ENCODE measurements at regions not wholly inside any gene's neighbourhood (a gene's known extent, or its start where the extent isn't known, plus 50 kb on each side); places are given as distances from the start of the nearest gene placed in this dataset.
"Not testable (repeated sequence)": the region's sequence is repeated elsewhere in the genome, so short reads cannot be mapped to it uniquely, and the experiment has no call there.

- DNase-seq (ENCODE audit: low spot score in 2 of 2), result no peak
- FAIRE-seq, result no peak
Measured at GRCh38 chr7:106457678-106458077, 172.9 kb upstream of the NAMPT start.

GRCh38 chr7:106456329-106456728 lies 171.5 kb upstream of the NAMPT start:
- FAIRE-seq (no peak), DNase-seq (ENCODE audit: low spot score in 2 of 2) (no peak)

DNA sequence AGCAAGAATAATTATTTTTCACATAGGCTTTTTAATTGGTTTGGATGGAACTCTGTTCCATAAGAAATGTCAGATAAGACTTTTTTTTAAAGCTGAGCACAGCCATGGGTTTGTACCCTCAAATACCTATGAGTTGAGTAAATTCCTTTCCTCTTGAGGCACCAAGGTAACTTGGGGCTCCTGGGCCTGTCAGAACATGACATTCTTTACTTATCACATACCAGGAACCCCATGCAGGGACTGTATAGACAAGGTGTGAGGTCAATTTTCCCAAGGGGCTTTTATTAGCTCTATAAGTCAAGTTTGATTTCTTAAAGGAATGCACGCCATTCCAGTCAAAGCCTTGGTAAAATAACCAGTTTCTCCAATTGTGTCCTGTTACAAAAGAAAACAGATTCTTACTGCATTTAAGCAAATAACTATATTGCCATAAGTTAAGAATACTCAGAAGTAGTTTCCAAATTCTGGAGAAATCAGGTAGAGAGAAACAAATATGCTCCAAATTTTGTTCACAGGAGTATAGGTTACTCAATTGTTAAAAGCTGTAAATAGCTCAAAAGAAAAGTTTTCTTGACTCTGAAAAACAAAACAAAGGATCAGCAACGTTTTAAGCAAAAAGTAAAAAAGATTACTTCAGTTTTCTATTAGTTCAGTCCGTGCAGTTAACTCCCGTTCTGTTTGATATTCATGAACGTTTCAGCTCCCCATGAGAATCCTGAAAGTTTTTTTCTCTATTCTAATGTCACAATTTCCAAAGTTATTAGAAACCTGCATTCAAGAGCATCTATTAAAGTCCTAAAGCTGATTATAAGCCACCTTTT lies 167.5 kb upstream of the NAMPT start:
- no peak for FAIRE-seq

DNA sequence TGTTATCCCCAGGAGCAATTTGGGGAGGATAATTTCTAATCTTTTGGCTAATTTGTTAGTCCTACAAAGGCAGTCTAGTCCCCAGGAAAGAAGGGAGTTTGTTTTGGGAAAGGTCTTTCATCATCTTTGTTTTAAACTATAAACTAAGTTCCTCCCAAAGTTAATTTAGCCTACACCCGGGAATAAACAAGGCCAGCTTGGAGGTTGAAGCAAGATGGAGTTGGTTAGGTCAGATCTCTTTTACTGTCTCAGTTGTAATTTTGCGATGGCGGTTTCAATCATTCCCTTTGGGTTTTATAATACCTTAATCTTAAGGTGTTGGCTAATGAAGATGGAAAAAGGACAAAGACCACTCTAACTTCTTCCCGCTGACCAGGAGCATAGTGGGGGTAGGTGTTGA lies 166.4 kb upstream of the NAMPT start:
- no peak for DNase-seq (ENCODE audit: low spot score in 2 of 2)
- no peak for FAIRE-seq

More for the DNA sequence above, 167.5 kb upstream of the NAMPT start:
- DNase-seq (ENCODE audit: low spot score in 2 of 2), result no peak

GRCh38 chr7:106450716-106451115 lies 165.9 kb upstream of the NAMPT start:
- DNase-seq (ENCODE audit: low spot score in 2 of 2) (no peak), FAIRE-seq (no peak)

- DNase-seq (ENCODE audit: low spot score in 2 of 2) (no peak), FAIRE-seq (no peak)
Measured at GRCh38 chr7:106448992-106449859, 164.4 kb upstream of the NAMPT start.

- FAIRE-seq (no peak), DNase-seq (ENCODE audit: low spot score in 2 of 2) (no peak)
Measured at GRCh38 chr7:106448346-106448991, 163.7 kb upstream of the NAMPT start.

- no peak for DNase-seq (ENCODE audit: low spot score in 2 of 2)
- no peak for FAIRE-seq
Measured at GRCh38 chr7:106447318-106447847, 162.6 kb upstream of the NAMPT start.

DNA sequence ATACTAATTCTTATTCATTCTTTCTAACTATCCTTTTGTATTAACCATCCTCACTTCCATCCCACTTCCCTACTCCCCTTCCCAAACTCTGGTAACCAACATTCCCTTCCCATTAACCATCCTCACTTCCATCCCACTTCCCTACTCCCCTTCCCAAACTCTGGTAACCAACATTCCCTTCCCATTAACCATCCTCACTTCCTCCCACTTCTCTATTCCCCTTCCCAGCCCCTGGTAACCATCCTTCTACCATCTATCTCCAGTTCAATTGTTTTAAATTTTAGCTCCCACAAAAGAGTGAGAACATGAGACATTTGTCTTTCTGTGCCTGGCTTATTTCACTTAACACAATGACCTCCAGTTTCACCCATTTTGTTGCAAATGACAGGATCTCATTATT lies 160.6 kb upstream of the NAMPT start:
- DNase-seq (ENCODE audit: low spot score in 2 of 2); FAIRE-seq: not testable (repeated sequence)

DNA sequence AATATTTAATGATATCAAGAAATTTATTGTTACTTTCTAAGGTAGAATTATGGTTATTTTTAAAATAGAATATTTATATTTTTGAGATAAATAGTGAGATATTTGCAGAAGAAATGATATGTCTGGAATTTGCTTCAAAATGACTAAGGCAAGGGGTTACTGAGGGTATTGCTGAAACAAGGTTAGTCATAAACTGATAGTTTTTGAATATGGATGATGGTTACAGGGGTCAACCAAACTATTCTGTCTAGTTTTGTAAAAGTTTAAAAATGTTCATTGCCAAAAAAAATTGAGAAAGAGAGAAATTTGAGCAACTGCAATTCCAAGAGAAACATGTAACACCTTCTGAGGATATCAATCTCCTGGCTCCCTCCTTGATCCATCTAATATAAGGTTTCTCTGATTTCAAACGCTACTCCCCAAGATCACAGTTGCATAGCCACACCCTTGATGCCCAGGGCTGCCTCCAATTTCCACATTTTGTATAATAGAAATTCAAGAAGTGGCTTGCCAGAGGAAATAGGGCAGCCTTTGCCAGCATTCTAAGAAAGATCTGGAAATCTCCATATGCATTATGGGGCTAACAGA lies 159.4 kb upstream of the NAMPT start:
- peak; percentile 70 for FAIRE-seq
- DNase-seq (ENCODE audit: low spot score in 2 of 2), result no peak

DNA sequence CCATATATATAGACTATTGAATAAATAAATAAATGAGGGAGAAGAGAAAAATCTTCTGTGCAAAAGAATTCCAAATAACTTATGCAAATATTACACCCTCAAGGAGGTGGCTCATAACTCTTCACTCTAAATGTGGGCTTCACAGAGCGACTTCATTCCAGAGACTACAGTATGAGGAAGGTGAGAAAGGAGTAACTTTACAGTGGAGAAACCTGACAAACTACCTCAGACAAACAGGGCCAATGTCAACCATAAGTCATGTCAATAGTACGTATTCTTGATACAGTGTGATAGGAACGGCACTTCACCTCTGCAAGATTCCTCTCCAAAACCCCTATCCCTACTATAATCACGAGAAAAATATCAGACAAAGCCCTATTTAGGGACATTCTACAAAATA lies 158.4 kb upstream of the NAMPT start:
- DNase-seq (ENCODE audit: low spot score in 2 of 2) (no peak), FAIRE-seq (no peak)

- FAIRE-seq (no peak), DNase-seq (ENCODE audit: low spot score in 2 of 2) (no peak)
Measured at GRCh38 chr7:106442476-106442875, 157.7 kb upstream of the NAMPT start.

DNA sequence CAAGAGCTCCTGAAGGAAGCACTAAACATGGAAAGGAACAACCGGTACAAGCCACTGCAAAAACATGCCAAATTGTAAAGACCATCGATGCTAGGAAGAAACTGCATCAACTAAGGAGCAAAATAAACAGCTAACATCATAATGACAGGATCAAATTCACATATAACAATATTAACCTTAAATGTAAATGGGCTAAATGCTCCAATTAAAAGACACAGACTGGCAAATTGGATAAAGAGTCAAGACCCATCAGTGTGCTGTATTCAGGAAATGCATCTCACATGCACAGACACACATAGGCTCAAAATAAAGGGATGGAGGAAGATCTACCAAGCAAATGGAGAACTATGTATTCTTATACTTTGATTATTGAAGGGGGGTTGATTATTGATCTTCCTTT lies 156.6 kb upstream of the NAMPT start:
- not testable (repeated sequence) for DNase-seq (ENCODE audit: low spot score in 2 of 2); FAIRE-seq

GRCh38 chr7:106436933-106437332 lies 152.2 kb upstream of the NAMPT start:
- not testable (repeated sequence) for FAIRE-seq; DNase-seq (ENCODE audit: low spot score in 2 of 2)

DNA sequence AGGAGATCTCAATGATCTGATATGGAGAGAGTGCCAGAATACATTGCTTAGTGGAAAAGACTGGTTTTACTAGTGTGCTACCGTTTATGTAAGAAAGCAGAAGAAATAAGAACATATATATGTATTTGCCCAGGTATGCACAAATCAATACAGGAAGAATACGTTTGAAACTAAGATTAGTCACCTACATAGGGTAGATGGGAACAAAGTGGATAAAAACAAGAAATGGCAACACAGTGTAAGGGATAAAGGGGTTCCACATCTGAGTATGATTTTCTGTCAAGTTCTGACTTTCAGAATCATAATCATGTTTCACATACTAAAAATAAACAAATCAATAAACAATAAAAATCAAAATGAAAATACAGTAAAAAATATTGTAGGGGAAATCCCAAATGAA lies 148.6 kb upstream of the NAMPT start:
- peak; percentile 48 for FAIRE-seq
- no peak for DNase-seq (ENCODE audit: low spot score in 2 of 2)

DNA sequence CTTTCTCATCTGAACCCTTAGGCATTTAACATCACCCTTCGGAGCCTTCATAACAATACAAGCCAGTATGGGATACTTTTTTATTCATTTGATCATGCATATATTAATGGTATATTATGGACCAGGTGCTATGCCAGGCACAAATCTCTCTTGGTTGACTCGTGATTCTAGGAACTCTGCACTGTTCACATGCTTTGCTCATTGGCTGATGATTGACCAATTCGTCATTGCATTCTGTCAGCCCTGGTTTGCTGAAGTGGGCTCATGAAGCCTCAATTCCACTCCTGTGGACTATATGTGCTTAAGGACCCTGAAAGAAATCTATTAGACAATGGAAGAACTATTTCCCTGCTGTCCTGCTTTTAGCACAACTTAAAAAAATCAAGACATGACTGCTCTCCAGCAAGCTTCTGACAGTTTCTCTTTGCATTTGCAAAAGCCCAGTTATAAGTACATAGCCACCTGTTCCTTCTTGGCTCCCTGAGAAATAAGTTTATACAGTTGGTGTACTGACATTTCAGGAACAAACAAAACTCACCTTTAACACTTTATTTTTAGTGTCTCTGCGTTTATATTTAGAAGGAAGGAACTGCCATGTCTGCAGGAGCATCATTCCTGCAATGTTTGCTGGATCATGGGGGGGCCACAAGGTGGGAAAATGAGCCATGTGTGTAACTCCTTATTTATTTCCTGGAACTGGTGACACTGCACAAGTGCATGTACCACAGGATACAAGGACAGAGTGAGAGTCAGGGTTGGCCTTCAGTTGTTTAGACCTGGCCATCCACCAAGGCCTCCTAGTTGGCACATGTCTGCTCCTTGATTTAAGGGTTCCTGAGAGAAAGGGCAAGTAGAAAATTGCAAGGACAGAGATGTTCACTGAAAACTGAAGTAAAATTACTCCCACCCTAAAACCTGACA lies 146.0 kb upstream of the NAMPT start:
- FAIRE-seq, result no peak
- DNase-seq (ENCODE audit: low spot score in 2 of 2), result no peak

DNA sequence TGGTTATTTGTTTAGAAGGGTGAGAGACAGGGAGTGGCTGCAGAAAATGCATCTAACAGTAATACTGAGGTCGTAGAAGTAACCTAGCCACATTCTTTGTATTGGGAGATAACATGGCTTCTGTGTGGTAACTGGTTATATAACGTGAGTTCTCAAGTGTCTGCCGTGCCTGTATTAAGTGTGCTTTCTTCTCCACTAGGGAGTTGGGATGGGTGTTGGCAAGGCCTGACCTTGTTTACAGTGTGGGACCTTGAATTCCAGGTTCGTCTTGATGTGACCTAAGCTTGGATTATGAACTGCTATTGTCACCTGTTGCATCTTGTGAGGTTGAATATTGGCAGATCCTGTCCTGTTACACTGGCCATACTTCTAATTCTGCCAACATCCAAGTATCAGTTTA lies 145.3 kb upstream of the NAMPT start:
- DNase-seq (ENCODE audit: low spot score in 2 of 2) (no peak), FAIRE-seq (no peak)

- DNase-seq (ENCODE audit: low spot score in 2 of 2) (no peak), FAIRE-seq (no peak)
Measured at GRCh38 chr7:106426803-106427202, 142.0 kb upstream of the NAMPT start.

DNA sequence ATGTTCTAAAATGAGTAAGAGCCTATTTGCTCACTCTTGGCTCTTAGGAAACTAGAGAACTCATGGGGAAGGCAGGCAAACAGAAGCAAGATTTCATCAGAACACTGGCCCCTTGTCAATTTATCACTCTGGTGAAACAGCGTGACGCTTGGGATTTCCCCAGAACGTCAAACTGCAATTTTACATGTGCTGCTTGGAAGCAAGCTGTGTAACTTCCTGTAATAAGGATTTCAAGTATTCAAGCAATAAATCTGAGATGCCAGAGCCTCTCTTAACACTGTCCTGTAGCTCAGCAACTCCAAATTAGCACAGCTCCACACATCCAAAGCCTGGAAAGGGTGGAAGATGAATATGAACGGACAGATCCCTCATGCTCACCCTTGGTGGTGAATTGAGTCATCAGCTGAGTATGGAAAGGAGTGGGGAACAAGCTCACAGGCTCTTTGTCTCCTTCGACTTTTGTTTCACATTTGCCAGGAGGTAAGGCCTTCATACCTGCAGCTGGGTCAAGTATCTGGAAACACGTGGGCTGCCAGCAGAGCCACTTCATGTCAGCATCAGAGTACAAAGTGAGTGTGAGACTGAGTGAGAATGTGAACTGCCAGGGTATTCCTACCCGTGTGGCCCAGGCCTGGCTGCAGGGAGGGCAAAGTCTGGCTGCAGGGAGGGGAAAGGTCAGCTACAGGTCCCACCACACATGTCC lies 140.4 kb upstream of the NAMPT start:
- DNase-seq (ENCODE audit: low spot score in 2 of 2), result peak in 1 of 2 donors; percentile 40
- no peak for FAIRE-seq
